Urothelium cell line (cell line): ENCODE measurements at regions not wholly inside any gene's neighbourhood (a gene's known extent, or its start where the extent isn't known, plus 50 kb on each side); places are given as distances from the start of the nearest gene placed in this dataset.
"Not testable (repeated sequence)": the region's sequence is repeated elsewhere in the genome, so short reads cannot be mapped to it uniquely, and the experiment has no call there.

Experiments
- DNase-seq: peaks from one replicate; pipeline ENCODE4 v3.0.0; 2011; ENCODE audit warnings: low spot score, mixed read lengths
- FAIRE-seq: peaks from 2 replicates; lab custom pipeline; 2011; peaks lifted over from hg19 to GRCh38; lab: Jason Lieb, UNC

- FAIRE-seq = no peak
- no peak for DNase-seq
These were observed 458.1 kb upstream of the MBL2 start for GRCh38 chr10:53230651-53231050.

GRCh38 chr10:53223851-53224250 lies 451.3 kb upstream of the MBL2 start:
- DNase-seq (no peak), FAIRE-seq (no peak)

- FAIRE-seq (no peak), DNase-seq (no peak)
These were observed 450.2 kb upstream of the MBL2 start for GRCh38 chr10:53222806-53223205.

- DNase-seq (peak; percentile 14), FAIRE-seq (no peak)
These were observed 437.5 kb upstream of the MBL2 start for GRCh38 chr10:53209944-53210611.

GRCh38 chr10:53183733-53184132 lies 411.1 kb upstream of the MBL2 start:
- FAIRE-seq = no peak
- DNase-seq = no peak

- no peak for DNase-seq
- FAIRE-seq = no peak
These were observed 404.9 kb upstream of the MBL2 start for GRCh38 chr10:53177468-53177867.

- DNase-seq = no peak
These were observed 393.7 kb upstream of the MBL2 start for GRCh38 chr10:53166325-53166724.

DNA sequence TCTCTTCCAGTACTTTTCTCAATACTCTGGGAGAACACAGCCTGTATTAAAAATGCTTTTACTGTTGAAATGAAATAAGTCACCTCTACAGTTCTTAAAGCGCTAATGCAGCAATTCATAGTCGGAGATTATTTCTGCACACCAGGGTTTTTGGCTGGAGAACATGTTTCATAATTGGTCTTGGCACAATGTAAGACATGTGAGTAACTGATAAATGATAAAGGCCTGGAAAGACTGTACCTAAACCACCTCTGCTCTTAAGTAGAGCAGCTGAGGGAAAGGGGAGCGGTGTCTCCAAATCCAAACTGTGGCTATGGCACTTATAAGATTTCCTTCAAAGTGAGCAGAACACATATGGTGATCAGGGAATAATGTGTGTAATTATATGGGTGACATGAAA lies 390.3 kb upstream of the MBL2 start:
- FAIRE-seq (no peak), DNase-seq (no peak)

More at GRCh38 chr10:53166325-53166724, 393.7 kb upstream of the MBL2 start:
- no peak for FAIRE-seq

DNA sequence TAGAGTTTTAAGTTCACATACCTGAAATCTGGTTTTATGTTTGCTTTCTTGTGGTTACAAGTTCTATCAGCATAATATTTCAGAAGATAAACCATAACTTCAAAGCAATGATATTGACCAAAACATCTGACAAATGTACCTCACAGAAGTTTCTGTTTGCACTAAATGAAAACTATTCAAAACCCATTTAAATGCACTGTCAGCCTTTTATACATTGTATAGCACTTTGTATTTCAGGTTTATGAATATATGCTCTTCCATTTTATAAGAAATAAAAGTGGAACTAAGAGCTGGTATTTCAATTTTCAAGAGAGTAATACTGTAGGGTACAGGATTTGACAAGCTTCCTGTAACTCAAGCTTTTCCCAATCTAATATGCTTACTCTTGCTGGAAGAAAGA lies 388.6 kb upstream of the MBL2 start:
- no peak for FAIRE-seq

GRCh38 chr10:53155674-53156073 lies 383.1 kb upstream of the MBL2 start:
- DNase-seq, FAIRE-seq: not testable (repeated sequence)

More for the DNA sequence above, 388.6 kb upstream of the MBL2 start:
- no peak for DNase-seq

GRCh38 chr10:53153831-53154230 lies 381.2 kb upstream of the MBL2 start:
- FAIRE-seq = no peak
- no peak for DNase-seq

DNA sequence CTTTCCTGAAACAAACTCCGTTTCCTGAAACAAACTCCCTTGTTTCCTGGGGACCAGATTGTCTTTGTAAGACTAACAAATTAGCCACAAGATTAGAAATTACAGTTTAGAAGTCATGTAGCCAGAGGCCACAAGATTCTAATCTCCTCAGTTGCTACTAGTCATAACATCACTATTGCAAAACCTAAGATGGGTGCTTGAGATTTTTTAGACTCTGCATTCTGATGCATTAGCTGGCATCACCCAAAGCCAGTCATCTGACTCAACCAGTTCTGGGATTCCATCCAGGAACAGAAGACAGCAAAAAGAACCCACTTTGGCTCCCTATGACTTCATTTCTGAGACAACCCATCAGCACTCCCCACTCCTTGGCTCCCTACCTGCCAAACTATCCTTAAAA lies 367.9 kb upstream of the MBL2 start:
- FAIRE-seq (no peak), DNase-seq (peak; percentile 7)

DNA sequence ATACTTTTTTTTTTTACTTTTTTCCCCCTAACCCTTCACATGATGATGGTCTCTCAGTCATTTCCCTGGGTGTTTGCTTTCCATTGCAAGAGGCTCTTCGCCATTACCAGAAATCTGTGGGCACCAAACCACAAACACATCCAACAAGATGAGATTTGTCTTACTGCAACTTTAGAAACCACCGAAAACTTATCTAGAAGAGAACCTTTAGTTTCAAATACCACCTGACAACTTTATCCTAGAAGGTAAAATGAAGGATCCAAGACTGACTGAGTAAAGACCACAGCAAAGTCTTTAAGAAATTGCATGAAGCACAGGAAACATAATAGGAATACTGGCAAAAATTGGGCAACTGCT lies 363.3 kb upstream of the MBL2 start:
- DNase-seq = no peak
- no peak for FAIRE-seq

- FAIRE-seq = no peak
- no peak for DNase-seq
These were observed 362.8 kb upstream of the MBL2 start for GRCh38 chr10:53135213-53135896.

GRCh38 chr10:53134050-53134449 lies 361.5 kb upstream of the MBL2 start:
- FAIRE-seq (no peak), DNase-seq (no peak)

DNA sequence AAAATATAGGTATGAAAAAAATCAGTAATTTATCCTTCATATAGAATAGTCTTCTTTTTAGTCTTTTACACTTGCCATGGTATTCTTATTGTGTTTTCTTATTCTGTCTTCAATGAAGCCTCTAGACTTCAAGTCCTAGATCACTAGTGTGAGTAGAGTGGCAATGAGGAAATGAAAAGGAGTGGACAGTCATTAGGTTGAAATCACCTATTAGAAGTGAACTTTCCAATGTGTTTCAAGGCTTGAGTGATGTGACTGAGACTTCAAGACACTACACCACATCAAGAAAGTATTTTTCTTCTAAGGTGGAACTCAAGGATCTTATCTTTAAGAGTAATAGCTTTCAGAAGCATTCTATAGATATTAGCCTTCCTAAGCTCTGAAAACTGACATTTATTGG lies 357.8 kb upstream of the MBL2 start:
- DNase-seq (no peak), FAIRE-seq (no peak)

- DNase-seq (no peak), FAIRE-seq (no peak)
These were observed 355.1 kb upstream of the MBL2 start for GRCh38 chr10:53127686-53128085.

- FAIRE-seq (no peak), DNase-seq (no peak)
These were observed 350.7 kb upstream of the MBL2 start for GRCh38 chr10:53123311-53123710.

GRCh38 chr10:53122281-53122680 lies 349.7 kb upstream of the MBL2 start:
- FAIRE-seq = no peak
- no peak for DNase-seq

DNA sequence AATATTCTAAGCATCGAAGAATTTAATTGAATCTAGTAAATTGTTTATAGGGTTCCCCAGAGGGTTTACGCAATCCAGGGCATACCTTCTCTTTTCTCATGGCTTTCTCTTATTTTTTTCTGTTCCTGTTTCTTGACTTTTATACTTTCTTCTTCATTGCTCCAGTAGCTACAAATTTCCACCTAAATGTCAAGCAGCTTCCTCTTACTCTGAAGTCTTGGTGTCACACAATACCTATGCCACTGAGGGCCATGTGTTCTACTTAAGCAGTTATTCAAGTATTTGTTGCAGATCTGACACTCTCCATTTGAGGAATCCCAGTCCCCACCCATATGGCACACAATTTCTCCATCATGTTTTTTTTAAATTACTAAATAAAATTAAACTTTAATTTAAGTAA lies 343.1 kb upstream of the MBL2 start:
- FAIRE-seq (no peak), DNase-seq (no peak)

DNA sequence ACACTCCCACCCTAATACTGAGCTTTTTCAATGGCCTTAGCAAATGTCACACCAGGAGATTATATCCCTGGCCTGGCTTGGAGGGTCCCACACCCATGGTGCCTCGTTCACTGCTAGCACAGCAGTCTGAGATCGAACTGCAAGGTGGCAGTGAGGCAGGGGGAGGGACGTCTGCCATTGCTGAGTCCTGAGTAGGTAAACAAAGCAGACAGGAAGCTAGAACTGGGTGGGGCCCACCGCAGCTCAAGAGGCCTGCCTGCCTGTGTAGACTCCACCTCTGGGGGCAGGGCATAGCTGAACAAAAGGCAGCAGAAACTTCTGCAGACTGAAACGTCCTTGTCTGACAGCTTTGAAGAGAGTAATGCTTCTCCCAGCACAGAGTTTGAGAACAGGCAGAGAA lies 338.9 kb upstream of the MBL2 start:
- FAIRE-seq (no peak), DNase-seq (no peak)

GRCh38 chr10:53109320-53109719 lies 336.7 kb upstream of the MBL2 start:
- FAIRE-seq = no peak
- DNase-seq = no peak
